ENCODE measurements at regions not wholly inside any gene's neighbourhood (a gene's known extent, or its start where the extent isn't known, plus 50 kb on each side); places are given as distances from the start of the nearest gene placed in this dataset.

DNA sequence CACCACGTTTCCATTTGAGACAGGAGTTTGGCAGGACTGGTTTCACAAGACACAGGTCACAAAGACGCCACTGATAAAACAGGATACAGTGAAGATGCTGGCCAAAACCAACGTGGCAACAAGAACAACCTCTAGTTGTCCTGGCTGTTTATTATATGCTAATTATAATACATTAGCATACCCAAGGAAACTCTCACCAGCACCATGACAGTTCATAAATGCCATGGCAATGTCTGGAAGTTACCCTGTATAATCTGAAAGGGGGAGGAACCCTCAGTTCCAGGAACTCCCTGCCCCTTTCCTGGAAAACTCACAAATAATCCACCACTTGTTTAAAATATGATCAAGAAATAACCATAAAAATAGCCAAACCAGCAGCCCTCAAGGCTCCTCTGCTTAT, 148.3 kb downstream of the RBM43 start:
- TF ChIP-seq POLR2AphosphoS5 (IDR thresholded peaks at IDR 0.05; ENCODE audit: borderline replicate concordance, low read depth, low read length) (no peak), EZH2 (IDR thresholded peaks at IDR 0.05) (no peak), FOXP2 (optimal IDR thresholded peaks at IDR 0.05; ENCODE audit: control extremely low read depth, extremely low read length, insufficient read depth) (no peak)
